ENCODE measurements at regions not wholly inside any gene's neighbourhood (a gene's known extent, or its start where the extent isn't known, plus 50 kb on each side); places are given as distances from the start of the nearest gene placed in this dataset.

GRCh38 chr11:83363312-83363711, 77.1 kb upstream of the CCDC90B start:
- Histone ChIP-seq H2BK20ac (ENCODE audit: low read depth, low read length, poor library complexity, severe bottlenecking) (no peak overlapping the region), H3K18ac (ENCODE audit: insufficient read length, low read depth, low read length) (no peak overlapping the region), H3K79me2 (ENCODE audit: insufficient read depth, low read length) (no peaks in the 10 kb centered on the region), H3K27ac (ENCODE audit: insufficient read length, low read depth, low read length) (no peak overlapping the region), H3K23ac (ENCODE audit: insufficient read length, low read depth, low read length) (no peak overlapping the region), H3K56ac (ENCODE audit: insufficient read length, low read depth, low read length) (no peak overlapping the region), H3K4ac (ENCODE audit: low read depth, low read length) (no peak overlapping the region), H4K5ac (ENCODE audit: insufficient read length, low read depth, low read length) (no peak overlapping the region), H3T11ph (ENCODE audit: low read length) (no peak overlapping the region), H2BK5ac (ENCODE audit: insufficient read length, low read length) (no peak overlapping the region), H3K27me3 (ENCODE audit: insufficient read depth, low read length) (no peaks in the 10 kb centered on the region), H3K9ac (ENCODE audit: extremely low read depth, insufficient read length, low read length) (no peak overlapping the region), H4K8ac (replicated peaks; ENCODE audit: insufficient read length, low read depth, low read length) (no peak overlapping the region), H4K20me1 (ENCODE audit: control insufficient read depth, insufficient read depth, insufficient read length) (no peaks in the 10 kb centered on the region), H2AFZ (ENCODE audit: low read length) (no peak overlapping the region), H3K14ac (ENCODE audit: insufficient read depth, low read length) (no peak overlapping the region), H2BK15ac (ENCODE audit: low read depth, low read length) (no peak overlapping the region), H3K4me2 (ENCODE audit: insufficient read depth, insufficient read length, low read length) (no peak overlapping the region), H4K91ac (ENCODE audit: insufficient read length, low read depth, low read length) (no peak overlapping the region), H2AK5ac (ENCODE audit: insufficient read length, low read length) (no peak overlapping the region), H2BK120ac (ENCODE audit: low read depth, low read length, poor library complexity, severe bottlenecking) (no peak overlapping the region), H2BK12ac (ENCODE audit: insufficient read length, low read depth, low read length) (no peak overlapping the region), H3K4me1 (ENCODE audit: insufficient read depth, low read length) (no peaks in the 10 kb centered on the region; the same call in 1 of the 2 replicates), H3K9me3 (ENCODE audit: control insufficient read depth, low read depth, low read length) (no peaks in the 10 kb centered on the region), H3K23me2 (ENCODE audit: insufficient read length, low read depth, low read length, poor library complexity, severe bottlenecking) (no peaks in the 10 kb centered on the region), H3K79me1 (ENCODE audit: insufficient read depth, low read depth, low read length, poor library complexity, severe bottlenecking) (no peaks in the 10 kb centered on the region)
- Mint-ChIP-seq H3K27me3 (ENCODE audit: low read depth) (peaks cover 3% of the 10 kb centered on the region; the same call in 1 of the 2 replicates), H3K36me3 (ENCODE audit: insufficient read depth in 1 of 3, low read depth in 3 of 3) (peaks cover 14 to 22% (median 15%) of the 10 kb centered on the region in 3 experiments), H3K9me3 (peaks cover 24 to 26% of the 10 kb centered on the region in 2 experiments), H3K4me1 (peaks cover 30 to 40% of the 10 kb centered on the region in 2 experiments), H3K27ac (peak overlapping the region in 2 of 3 experiments; percentile 19 to 61; a peak in 3 of 7 replicates), H3K4me3 (no peak overlapping the region)
- TF ChIP-seq, protein P1, sequence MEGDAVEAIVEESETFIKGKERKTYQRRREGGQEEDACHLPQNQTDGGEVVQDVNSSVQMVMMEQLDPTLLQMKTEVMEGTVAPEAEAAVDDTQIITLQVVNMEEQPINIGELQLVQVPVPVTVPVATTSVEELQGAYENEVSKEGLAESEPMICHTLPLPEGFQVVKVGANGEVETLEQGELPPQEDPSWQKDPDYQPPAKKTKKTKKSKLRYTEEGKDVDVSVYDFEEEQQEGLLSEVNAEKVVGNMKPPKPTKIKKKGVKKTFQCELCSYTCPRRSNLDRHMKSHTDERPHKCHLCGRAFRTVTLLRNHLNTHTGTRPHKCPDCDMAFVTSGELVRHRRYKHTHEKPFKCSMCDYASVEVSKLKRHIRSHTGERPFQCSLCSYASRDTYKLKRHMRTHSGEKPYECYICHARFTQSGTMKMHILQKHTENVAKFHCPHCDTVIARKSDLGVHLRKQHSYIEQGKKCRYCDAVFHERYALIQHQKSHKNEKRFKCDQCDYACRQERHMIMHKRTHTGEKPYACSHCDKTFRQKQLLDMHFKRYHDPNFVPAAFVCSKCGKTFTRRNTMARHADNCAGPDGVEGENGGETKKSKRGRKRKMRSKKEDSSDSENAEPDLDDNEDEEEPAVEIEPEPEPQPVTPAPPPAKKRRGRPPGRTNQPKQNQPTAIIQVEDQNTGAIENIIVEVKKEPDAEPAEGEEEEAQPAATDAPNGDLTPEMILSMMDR (conservative IDR thresholded peaks at IDR 0.05), result no peak
- no CpG with 5 or more reads among the region's 4 CpGs for WGBS (ENCODE audit: extremely low coverage, insufficient read length, low lambda C conversion rate)
- DNase-seq, result no peak
